Stimulated activated naive CD8-positive, alpha-beta T cell treated with anti-CD3 and anti-CD28 coated beads, Interleukin-15, Interleukin-2, amounts not matched to agents 100 U/mL and 50 U/mL, for 24 hours (primary cell): ENCODE measurements at regions not wholly inside any gene's neighbourhood (a gene's known extent, or its start where the extent isn't known, plus 50 kb on each side); places are given as distances from the start of the nearest gene placed in this dataset.

Experiments used
- ATAC-seq: fragments of 150-1000 bp; cut with Tn5 transposase; one replicate; pipeline ENCODE4 v1.10.0; 2021
- DNase-seq: peaks from one replicate; pipeline ENCODE4 v3.0.0; 2021

DNA sequence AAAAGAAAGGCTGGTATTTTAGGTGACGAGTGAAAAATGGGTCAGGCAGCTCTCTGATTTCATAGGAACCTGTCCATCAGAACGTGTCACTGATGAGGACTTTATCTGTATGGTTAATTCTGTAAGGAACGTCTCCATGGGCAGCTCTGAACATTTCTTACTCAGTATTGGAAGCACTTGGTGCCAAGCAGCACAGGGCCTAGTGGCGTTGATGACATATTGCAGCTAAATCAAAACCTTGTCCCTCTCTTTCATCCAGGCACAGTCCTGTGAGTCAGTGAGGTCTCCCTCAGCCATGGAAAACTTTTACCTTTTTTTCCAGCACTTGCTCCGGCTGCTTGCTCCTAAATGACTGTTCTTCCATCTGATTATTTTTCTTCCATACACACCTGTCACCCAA, 301.9 kb downstream of the DHX15 start:
- DNase-seq (no peak), ATAC-seq (no peak)

DNA sequence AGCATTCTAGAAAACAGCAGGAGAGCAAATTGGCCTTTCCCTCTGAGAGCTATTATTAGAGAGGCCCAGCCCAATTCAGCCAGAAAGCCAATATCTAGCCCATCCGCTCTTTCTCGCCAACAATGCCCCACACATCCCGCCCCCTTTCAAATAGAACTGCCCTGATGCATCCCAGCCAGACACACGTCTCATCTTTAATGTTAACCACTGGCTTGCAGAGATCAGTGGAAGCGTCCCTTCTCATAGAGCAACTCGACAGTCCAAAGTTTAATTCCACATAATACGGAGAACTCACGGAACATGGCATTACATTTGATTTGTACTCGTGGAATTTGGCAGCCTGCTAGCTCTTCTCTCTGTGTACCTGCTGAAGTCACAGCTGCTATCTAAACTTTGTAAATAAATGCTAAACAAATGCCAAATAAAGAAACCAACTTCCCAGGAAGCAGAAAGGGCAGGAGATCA, 304.4 kb downstream of the DHX15 start:
- DNase-seq (no peak), ATAC-seq (no peak)

DNA sequence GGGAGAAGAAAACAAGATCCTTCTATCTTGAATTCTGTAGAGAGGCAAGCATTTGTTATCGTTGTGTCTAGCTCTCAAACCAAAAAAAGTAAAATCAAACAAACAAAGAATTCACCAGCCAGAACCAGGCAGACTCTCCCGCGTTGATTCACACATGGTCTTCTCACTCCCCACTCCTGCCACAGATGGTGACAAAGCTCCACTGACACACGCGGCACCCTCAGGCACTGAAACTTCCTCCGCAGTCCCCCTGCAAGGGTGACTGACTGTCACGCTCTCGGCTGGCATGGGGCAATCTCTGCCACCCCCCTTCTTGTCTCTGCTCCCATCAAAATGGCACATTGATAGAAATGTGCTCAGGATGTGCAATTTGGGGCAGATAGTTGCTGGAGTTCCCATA, 304.9 kb downstream of the DHX15 start:
- ATAC-seq (no peak), DNase-seq (no peak)

DNA sequence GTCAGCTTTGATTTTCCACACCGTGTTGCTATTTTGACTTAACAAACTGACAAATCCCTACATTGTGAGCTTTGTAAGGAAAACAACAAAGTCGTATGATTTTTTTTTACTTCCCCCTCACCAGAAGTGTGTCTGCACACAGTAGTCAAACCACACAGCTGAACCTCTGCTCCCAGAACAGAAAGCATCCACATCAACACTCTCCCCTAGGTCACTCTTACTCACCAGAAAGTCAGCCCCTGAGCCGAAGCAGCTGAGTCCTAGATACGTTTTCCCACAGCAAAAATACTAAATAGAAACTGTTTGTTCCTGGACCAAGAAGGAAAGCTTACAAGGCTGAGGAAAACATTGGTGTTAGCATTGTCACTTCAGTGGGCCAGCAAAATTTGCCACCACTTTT, 305.7 kb downstream of the DHX15 start:
- DNase-seq = no peak

DNA sequence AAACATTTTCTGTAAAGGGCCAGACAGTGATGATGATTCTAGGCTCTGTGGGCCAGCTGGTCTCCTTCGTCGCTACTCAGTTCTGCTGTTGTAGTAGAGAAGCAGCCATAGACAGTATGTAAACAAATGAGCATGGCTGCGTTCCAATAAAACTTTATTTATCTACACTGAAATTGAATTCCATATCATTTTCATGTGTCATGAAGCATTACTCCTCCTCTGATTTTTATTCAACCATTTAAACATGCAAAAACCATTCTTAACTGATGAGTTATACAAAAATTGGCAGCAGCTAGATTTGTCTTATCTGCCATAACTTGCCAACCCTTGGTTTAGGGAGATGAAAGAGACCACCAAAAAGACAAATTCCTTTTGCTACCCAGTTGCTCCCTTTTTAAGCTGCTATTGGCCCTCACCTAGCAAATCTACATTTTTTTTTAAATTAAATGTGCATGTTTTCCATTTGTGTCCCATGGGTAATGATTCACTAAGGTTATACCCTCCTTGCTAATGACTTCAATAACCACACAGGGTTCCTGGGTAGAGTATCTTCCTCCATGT, 309.9 kb downstream of the DHX15 start:
- no peak for ATAC-seq
- no peak for DNase-seq

More for the DNA sequence above, 305.7 kb downstream of the DHX15 start:
- no peak for ATAC-seq

DNA sequence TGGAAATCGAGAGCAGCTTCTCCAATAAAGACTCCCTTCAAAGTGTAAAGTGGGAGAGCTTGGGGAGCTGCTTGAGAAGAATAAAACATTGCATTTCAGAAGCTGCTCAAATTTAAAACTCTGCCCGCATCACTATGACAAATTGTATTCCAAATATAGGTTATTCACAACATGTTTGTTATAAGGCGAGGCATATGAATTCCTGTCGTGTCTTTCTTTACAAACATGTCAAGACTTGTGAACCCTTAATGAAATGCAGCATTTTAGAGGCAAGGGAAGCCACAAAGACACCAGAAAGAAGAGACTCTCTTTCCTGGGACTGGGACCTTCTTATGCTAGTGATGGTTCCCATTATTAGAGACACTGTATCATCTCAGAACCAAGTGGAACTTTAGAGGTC, 311.2 kb downstream of the DHX15 start:
- DNase-seq (no peak), ATAC-seq (no peak)

DNA sequence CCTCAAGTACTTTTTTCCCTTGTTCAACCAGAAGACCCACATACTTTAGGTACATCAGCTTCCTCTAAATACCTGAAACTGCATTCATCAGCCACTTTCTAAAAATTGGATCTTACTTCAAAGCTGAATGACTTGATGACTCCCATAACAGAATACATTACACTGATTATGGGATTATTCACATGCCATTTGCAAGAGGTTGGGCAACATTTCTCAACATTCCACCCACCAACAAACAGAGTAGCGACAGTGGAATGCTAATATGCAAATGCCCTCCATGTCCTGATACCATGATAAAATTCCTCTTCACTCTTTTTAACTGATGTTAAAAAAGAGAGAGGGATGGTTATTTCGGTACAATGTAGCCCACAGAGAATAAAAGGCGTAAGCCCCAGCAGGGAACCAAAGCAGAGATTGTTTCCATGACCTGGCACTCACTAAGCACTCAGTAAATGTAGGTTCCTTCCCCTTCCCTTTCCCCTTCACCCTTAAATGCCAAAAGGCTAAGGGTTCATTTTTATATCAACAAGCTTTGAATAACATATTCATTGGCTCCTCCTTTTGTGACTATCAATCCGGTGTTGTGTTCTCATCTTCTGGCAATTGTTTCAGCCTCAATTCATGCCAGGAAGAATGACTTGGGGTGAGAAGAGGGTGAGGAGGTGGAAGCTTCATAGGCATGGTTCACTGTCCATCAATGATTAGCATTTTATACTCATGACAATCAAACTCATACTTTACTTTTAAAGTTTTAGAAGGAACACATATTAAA, 317.2 kb downstream of the DHX15 start:
- no peak for DNase-seq
- no peak for ATAC-seq

DNA sequence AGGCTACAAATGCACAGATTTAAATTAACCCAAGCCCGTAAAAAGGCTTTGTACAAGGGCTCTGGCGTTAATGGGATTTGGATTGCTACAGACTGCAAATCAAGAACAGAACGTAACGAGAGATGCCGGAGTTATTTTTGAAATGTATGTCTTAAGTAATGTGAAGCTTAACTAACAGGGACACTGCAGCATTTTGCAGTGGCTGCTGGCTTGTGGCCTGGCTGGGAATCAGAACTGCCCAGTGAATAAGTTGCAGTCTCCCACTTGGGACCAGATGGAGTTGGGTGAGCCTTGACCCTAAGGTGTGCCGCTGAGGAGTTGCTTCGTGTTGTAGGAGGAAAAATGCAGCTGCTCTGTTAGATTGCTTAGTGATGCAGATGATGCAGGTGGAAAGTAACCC, 318.4 kb downstream of the DHX15 start:
- no peak for DNase-seq

DNA sequence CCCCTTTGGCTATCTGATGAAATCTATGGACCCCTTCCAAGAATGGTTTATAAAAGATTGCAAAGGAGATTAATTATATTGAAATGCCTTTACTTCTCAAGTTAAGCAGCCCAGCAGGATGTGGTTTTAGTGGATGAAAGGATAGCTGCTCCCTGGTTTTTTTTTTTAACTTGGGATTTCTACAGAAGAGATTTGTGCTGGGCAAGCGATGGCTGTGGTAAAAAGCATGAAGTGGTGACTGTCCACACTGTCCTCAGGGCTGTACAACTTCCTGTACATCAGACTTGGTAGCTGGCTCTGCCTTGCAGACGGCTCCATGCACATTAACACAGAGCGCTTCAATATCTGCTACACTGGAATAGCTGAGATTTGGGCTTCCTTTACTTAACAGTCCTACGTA, 321.7 kb downstream of the DHX15 start:
- ATAC-seq (no peak), DNase-seq (no peak)

More for the DNA sequence above, 318.4 kb downstream of the DHX15 start:
- ATAC-seq = no peak

DNA sequence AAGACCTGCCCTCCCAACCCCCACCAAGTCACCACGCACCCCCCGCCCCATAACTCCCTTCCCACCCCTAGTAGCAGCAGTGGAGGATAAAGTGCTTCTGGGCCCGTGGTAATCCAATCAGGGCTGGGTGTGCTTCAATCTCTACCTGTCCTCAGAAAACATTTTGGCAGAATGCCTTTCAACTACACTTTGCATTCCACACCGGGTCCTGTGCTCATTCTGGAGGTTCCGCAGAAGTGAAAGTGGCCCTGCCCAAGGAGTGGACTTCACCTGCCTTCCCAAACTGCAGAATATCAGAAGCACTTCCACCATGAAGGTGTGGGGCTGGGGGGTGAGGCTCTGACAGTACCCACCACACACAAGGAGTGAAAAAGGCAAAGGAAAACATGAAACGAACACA, 322.3 kb downstream of the DHX15 start:
- ATAC-seq (no peak), DNase-seq (no peak)

DNA sequence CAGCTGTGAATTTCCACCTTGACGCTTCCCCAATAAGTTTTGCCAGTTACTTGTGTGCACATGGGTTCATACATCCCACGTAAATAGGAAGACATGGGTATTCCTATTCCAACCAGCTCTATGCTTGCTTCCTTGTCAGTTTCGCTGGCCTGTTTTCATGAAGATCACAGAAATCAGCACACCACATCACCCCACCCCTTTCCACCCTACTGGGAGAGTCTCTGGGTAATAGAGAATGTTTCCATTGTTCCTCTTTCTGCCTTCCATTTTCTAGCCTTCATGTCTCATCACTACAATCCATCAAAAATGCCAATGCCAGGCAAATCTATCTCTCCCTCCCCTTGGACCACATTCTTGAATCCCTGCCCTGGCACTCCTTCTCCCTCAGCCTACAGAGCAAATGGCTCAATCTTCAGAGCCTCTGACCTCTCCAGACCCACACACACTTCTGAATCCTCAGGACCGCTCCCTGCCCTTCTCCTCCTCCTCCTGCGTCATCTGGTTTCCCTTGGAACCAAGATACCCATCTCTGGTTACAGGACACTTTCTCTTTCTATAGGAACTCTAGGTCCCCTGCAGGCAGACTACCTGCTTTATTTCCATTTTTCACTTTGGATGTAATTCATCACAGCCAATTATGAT, 323.3 kb downstream of the DHX15 start:
- no peak for DNase-seq

DNA sequence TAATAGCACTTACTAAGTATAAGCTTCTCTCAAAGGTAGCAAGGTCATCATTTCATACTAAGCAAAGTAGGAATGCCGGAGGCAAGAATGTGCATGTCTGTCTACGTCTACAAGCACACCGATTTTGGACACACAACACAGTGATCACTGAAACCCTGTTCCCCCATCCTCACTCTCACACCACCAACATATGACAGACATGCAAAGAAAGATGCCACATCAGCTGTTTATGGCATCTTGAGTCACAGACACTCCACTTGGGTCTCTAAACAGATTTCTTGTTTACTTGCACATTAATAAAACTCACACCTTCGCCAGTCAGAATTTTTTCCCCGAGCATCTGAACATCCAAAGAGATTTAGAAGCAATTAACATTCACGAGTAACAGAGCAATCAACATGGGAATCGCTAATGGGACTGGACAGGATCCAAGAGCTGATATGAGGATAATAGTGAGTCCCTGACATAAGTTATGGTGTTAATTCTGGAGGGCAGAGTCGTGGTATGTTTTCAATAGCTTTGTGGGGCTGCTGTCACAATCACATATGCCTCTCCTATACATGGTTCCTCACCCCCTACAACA, 324.1 kb downstream of the DHX15 start:
- DNase-seq = no peak
- no peak for ATAC-seq

More for the DNA sequence above, 323.3 kb downstream of the DHX15 start:
- no peak for ATAC-seq

DNA sequence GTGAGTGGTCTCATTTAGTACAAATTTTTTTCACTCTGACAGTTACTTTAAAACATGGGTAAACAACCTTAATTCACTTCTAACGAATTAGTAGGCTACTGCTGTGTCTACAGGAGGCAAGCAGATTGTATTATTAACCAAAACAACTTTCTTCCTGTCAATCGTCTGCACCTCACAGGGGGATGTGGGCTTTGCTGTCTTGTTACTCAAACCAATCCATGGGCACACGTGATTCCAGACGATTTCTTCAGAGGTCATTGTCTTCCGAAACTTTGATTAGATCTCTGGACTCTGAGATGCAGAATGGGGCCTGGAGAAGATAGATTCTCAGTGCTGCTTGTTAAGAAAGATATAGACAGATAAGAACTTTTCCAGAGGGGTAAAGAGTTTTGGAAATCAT, 327.8 kb downstream of the DHX15 start:
- DNase-seq = no peak
- no peak for ATAC-seq

DNA sequence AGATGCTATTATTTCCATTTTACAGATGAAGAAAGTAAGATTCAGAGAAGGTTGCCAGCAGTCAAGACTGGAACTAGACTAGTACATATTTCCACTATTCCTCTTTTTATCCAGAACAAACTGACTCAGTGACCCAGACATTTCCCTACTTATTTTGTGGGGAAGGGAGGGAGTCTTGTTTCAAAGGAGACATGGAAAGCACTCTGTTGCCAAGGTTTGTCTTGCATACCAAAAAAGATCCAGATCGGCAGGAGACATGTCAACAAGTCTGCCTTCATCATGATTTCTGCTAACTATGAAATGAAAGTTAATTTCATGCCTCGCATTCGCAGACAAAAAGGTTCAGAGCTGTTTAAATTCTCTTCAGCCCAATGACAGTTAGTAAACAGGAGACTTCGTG, 328.3 kb downstream of the DHX15 start:
- no peak for DNase-seq
- ATAC-seq = no peak

DNA sequence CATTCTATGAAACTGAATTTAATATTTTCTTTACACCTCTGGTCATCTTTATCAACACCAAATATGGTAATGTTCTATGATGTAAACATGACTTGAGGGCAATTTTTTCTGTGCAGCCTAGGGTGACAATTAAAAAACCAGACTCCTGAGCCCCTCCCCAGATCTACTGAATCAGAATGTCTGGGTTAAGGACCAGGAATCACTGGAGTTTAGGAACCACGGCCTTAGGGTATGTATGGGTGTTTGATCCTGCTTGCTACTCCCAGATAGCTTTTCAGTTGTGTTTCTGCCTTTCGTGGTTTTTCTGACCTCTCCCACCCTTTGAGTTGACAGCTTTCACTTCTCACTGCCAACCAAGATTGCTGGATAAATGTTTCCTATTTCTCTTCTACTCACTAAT, 332.2 kb downstream of the DHX15 start:
- ATAC-seq = no peak
- no peak for DNase-seq

DNA sequence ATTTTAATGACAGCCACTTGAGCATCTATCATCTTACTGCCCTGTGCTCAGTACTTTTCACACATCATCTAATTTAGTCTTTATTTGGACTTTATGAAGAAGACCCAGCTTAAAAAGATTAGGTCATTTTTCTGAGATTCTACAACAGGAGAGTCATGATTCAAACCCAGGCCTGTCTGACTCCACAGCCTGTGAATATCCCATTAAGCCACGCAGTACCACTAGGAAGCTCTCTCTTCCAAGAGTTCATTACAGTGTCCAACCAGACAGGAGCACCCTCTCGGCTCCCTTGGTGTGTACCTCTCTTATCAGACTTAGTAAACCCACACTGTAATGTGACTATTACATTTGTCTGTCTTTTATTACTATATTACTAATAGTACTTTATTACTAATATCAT, 332.8 kb downstream of the DHX15 start:
- ATAC-seq = no peak

DNA sequence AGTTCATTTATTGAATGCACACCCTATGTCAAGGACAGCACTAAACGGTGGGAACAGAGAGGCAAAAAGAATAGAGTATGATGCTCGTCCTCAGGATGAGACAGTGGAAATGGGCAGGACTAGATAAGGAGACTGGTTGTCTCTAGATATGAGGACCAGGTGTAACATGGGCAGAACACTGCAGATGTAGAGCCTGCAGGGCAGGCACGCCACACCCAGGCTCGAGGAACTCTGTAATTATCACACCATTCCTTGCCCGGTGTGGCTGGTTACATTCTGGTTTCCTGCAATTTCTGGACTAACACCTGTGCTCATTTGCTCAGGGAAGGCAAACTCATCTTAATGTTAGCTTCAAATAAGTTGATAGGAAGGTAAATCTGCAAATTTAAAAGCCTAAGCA, 334.4 kb downstream of the DHX15 start:
- no peak for ATAC-seq
- DNase-seq = no peak

More for the DNA sequence above, 332.8 kb downstream of the DHX15 start:
- no peak for DNase-seq

DNA sequence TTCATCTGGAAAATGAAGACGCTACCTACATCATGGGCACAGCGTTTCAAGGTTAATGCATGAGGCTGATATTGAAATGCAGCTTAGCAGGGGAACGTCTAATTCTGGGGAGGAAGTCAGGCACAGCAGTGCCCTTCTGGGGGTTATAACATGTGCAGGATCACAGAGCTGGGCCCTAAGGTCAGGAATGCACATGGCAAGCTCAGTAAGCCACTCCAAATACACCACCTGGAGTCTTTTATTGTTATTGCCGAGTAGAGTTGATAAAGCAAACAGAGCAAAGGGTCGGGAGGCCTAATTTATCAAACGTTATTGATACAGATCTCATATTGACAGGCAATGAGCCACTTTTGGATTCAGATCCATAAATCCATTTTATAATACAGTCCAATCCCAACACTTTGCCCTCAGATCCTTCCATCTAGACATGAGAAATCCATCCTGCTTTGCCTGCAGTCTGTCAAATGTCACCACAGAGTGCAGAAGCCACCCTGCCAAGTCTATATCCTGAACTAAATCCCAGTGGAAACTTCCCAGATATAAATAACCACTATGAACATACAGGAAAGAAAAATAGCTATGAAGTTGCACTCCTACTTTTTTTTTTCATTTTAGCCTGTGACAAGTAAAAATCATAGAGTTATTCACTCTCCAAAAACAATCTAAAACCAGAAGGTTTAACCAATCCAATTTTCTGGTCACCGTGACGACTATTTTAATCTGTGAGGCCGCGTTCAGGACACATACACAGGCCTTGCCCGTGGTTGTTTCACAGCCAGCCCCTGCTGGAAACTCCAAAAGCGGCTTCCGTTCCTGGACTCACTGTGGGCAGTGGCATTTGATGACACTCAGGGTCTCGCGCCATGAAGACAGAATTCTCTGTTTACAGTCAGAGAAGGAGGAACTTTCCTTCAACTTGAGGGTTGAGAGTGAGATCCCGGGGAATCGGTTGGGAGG, 335.4 kb downstream of the DHX15 start:
- no peak for ATAC-seq
- no peak for DNase-seq

DNA sequence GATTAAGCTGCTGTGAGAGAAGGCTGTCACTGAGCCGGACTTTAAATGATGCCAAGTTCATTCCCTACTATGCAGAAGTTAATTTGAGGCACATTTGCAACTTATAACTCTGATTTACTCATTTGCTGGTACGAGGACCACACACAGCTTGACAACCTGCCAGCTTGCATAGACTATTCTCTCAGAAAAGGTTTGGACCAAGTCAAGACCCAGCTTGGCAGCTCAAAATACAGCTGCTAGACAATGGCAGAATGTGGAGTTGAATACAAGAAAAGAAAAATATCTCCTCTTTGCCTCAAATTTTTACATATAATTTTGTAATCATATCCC, 338.9 kb downstream of the DHX15 start:
- DNase-seq (no peak), ATAC-seq (no peak)

DNA sequence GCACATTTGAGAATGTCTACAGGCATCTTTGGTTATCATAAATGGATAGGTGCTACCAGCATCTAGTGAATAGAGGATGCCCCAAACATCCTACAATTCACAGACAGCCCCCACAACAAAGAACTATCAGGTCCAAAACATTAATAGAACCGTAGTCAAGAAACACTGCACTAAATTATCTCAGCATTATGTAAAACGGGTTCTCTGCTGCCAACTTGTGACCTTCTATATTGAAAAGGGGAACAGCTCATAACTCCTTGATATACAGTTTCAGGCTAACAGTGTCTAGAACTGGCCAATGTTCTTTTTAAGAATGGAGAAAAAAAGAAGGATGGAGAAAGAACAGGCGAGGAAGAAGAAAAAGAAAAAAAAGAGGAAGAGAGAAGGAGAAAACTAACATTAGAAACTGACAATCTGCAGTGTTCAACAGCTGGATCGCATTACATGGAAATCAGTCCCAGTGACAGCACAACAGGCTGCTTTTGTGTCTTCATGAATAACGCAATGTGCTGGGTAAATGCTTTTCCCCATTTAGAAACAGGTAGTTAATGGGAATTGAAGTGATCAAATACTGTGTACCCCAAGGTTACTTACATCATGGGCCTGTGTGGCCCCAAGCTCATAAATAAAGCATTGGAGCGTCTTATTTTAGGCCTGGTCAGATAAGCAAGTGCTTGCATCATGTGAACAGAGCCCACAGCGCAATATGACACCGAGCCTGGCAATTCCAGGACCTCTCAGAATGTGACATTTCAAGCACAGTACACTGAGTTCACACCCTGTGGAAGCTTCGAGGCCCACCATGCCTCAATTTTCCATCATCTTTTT, 339.5 kb downstream of the DHX15 start:
- DNase-seq = no peak
- ATAC-seq = no peak

DNA sequence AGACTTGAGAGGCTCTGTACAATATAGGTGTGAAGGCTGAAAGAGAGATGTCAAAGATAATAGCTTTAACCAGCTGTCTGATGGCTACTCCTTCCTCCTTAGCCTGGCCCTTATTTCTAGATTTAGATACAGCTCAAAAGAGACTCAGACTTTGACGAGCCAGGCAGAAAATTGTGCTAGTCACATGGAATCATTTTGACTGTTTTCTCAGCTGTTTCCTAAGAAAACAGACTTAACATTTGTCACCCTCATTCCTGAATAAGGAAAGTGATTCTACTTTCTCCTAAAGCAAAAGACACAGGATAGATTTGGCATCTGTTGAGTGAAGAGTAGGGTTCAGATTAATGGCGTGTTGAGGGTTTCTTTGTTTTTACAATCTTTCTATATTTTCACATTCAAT, 340.7 kb downstream of the DHX15 start:
- DNase-seq (no peak), ATAC-seq (no peak)
